GM18508 (cell line): ENCODE measurements at regions not wholly inside any gene's neighbourhood (a gene's known extent, or its start where the extent isn't known, plus 50 kb on each side); places are given as distances from the start of the nearest gene placed in this dataset.
"Not testable (repeated sequence)": the region's sequence is repeated elsewhere in the genome, so short reads cannot be mapped to it uniquely, and the experiment has no call there.

ENCODE experiments used
- ATAC-seq: cut with Tn5 transposase; IDR thresholded peaks from one replicate; pipeline ENCODE4 v1.9.1; 2021; ENCODE audit warnings: moderate number of reproducible peaks; ENCODE audit not compliant: insufficient read depth, unreplicated experiment

DNA sequence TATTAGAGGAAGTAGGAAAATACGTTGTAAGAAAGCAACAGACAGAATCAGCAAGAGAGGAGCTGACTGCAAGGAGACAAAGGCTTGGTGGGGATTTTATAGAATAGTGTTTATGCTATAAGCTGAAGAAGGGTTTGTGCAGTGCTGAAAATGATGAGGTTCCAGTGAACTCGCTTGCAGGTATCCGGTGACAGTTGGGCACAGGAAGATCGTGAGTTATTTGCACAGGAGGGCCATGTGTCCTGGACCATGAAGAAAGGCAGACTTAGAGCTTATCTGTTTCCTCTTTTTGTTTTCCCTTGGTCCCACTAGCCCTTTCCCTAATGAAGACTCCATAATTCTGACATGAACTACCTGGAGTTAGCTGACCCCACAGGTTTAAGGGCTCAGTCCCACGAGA lies 61.4 kb downstream of the NXNL2 start:
- ATAC-seq, result no peak

- ATAC-seq, result no peak
These were observed 70.0 kb downstream of the NXNL2 start for GRCh38 chr9:88604836-88605511.

- no peak for ATAC-seq
These were observed 70.8 kb downstream of the NXNL2 start for GRCh38 chr9:88605512-88606362.

- ATAC-seq, result no peak
These were observed 79.4 kb downstream of the NXNL2 start for GRCh38 chr9:88614359-88614758.

- ATAC-seq, result no peak
These were observed 88.7 kb downstream of the NXNL2 start for GRCh38 chr9:88623698-88624097.

- no peak for ATAC-seq
These were observed 93.1 kb downstream of the NXNL2 start for GRCh38 chr9:88628114-88628513.

DNA sequence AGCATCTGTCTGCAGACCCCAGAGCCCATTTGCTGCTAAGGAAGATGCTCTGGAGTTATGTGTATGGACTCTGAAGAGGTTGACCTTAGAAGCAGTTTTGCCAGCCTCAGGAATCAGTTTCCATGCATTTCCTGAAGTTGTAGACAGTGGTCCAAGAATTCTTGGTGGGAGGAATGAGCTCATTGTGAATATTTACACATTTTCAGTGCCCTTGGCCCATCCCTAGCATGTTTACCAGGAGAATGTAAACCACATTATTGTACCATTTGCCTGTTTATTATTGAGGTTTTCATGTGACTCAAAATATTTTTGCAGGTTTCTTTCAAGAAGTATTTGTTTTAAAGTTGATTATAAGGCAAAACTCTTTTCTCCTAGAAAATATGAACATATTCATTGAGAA lies 93.8 kb downstream of the NXNL2 start:
- no peak for ATAC-seq

- ATAC-seq, result not testable (repeated sequence)
These were observed 95.6 kb downstream of the NXNL2 start for GRCh38 chr9:88630574-88630973.

GRCh38 chr9:88635151-88635550 lies 100.2 kb downstream of the NXNL2 start:
- ATAC-seq, result no peak

- ATAC-seq, result no peak
These were observed 106.7 kb downstream of the NXNL2 start for GRCh38 chr9:88641456-88642240.

GRCh38 chr9:88642336-88642735 lies 107.4 kb downstream of the NXNL2 start:
- no peak for ATAC-seq

- ATAC-seq, result no peak
These were observed 109.0 kb downstream of the NXNL2 start for GRCh38 chr9:88643931-88644330.

GRCh38 chr9:88645172-88645878 lies 110.3 kb downstream of the NXNL2 start:
- ATAC-seq, result no peak

DNA sequence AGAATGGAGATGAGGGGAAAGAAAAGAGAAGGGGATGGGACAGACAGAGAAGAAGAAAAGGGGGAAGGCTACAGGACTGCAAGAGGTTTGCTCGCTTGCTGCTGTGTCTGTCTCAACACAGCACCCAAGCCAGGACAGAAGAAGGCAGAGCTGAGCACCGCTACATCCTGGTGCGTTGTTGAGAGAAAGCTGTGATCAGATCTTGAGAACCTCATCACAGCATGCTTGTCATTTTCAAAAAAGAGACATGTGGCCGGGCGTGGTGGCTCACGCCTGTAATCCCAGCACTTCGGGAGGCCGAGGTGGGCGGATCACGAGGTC lies 110.9 kb downstream of the NXNL2 start:
- ATAC-seq, result no peak

- ATAC-seq, result no peak
These were observed 111.7 kb downstream of the NXNL2 start for GRCh38 chr9:88646539-88647300.

GRCh38 chr9:88651682-88652633 lies 117.0 kb downstream of the NXNL2 start:
- ATAC-seq, result no peak

GRCh38 chr9:88652876-88653275 lies 117.9 kb downstream of the NXNL2 start:
- no peak for ATAC-seq

DNA sequence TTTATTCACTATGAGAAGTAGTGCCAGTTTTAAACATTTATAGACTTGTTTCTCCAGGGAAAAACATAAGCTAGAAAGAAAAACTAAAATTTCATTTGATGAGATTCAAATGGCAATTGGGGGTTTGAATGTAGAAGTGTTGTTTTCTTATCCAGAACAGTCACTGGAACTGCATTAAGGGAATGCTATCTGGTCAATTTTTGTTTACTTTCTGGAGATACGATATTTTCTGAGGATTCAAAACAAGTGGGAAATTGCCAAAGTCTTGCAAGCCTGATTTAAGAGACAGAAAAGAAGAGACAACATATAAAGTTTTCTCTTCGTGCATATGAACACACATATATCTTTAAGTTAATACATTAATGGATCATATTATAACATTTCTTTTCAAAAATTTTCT lies 118.4 kb downstream of the NXNL2 start:
- ATAC-seq, result no peak

GRCh38 chr9:88653911-88654310 lies 118.9 kb downstream of the NXNL2 start:
- ATAC-seq, result no peak
